ENCODE measurements at regions not wholly inside any gene's neighbourhood (a gene's known extent, or its start where the extent isn't known, plus 50 kb on each side); places are given as distances from the start of the nearest gene placed in this dataset.

DNA sequence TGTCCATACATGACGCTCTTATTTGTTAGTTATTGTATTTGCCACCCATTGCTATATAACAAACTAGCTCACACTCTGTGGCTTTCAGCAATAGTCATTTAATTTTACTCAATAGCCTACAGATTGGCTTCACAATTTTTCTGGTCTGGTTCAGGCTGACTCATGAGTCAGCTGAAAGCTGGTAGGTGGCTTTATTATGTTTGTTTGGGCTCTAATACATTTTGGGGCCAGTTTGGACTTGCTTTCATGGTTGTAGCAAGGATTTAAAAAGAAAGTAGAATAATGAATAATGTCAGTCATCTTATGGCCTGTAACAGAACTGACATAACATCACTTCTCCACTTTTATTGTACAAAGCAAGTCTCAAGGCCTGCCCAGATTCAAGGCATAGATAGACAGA lies 338.7 kb downstream of the LRRIQ3 start:
- TF ChIP-seq, protein P1, sequence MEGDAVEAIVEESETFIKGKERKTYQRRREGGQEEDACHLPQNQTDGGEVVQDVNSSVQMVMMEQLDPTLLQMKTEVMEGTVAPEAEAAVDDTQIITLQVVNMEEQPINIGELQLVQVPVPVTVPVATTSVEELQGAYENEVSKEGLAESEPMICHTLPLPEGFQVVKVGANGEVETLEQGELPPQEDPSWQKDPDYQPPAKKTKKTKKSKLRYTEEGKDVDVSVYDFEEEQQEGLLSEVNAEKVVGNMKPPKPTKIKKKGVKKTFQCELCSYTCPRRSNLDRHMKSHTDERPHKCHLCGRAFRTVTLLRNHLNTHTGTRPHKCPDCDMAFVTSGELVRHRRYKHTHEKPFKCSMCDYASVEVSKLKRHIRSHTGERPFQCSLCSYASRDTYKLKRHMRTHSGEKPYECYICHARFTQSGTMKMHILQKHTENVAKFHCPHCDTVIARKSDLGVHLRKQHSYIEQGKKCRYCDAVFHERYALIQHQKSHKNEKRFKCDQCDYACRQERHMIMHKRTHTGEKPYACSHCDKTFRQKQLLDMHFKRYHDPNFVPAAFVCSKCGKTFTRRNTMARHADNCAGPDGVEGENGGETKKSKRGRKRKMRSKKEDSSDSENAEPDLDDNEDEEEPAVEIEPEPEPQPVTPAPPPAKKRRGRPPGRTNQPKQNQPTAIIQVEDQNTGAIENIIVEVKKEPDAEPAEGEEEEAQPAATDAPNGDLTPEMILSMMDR (IDR thresholded peaks at IDR 0.05; ENCODE audit: insufficient read depth, low read length, poor library complexity, severe bottlenecking), result no peak
- TF ChIP-seq EZH2phosphoT487 (conservative IDR thresholded peaks at IDR 0.05; ENCODE audit: low read length), result no peak
